WTC11 (cell line): ENCODE measurements at regions not wholly inside any gene's neighbourhood (a gene's known extent, or its start where the extent isn't known, plus 50 kb on each side); places are given as distances from the start of the nearest gene placed in this dataset.

Experiments used
- ATAC-seq: fragments of 200-7000 bp; cut with Tn5 transposase; 2 replicates; pipeline ENCODE4 v1.10.0; 2021; ENCODE audit warnings: mild to moderate bottlenecking, moderate library complexity
- CTCF ChIA-PET: fragments of 300-600 bp; sonication (Branson Sonifier 250); formaldehyde crosslinking; loops from one replicate; lab custom pipeline; 2021; ENCODE audit warnings: antibody characterized with exemption; lab: Charles Lee
- POLR2A ChIA-PET: fragments of 350-600 bp; sonication (Branson Sonifier 250); formaldehyde crosslinking; loops from one replicate; lab custom pipeline; 2021; ENCODE audit warnings: antibody characterized with exemption; lab: Charles Lee
- DNase-seq: peaks from one replicate; pipeline ENCODE4 v3.0.0; 2021; ENCODE audit warnings: low spot score
- H3K27ac Mint-ChIP-seq: 2 replicates; pipeline ENCODE4 v1.8.0; 2021; ENCODE audit warnings: mixed read lengths
- H3K27me3 Mint-ChIP-seq: 2 replicates; pipeline ENCODE4 v1.8.0; 2021; ENCODE audit warnings: low read depth, mild to moderate bottlenecking, moderate library complexity, mixed read lengths
- H3K36me3 Mint-ChIP-seq: 2 replicates; pipeline ENCODE4 v1.8.0; 2021; ENCODE audit warnings: mixed read lengths
- H3K4me1 Mint-ChIP-seq: 2 replicates; pipeline ENCODE4 v1.8.0; 2022; ENCODE audit warnings: mixed read lengths
- H3K4me3 Mint-ChIP-seq: 2 replicates; pipeline ENCODE4 v1.8.0; 2021; ENCODE audit warnings: mild to moderate bottlenecking, moderate library complexity, mixed read lengths
- H3K9me3 Mint-ChIP-seq: 2 replicates; pipeline ENCODE4 v1.8.0; 2021; ENCODE audit warnings: mixed read lengths
- ARID4B ChIP-seq: sonication (generic); formaldehyde crosslinking; IDR thresholded peaks from 2 replicates; pipeline ENCODE4 v1.8.0; 2023; ENCODE audit warnings: missing genetic modification reagents, mild to moderate bottlenecking, borderline replicate concordance
- ATF6 ChIP-seq: sonication (generic); formaldehyde crosslinking; IDR thresholded peaks from 2 replicates; pipeline ENCODE4 v1.8.1; 2023; ENCODE audit warnings: mild to moderate bottlenecking, missing genetic modification reagents
- CDX4 ChIP-seq: fragments of 250-450 bp; sonication (Bioruptor Pico); IDR thresholded peaks from 2 replicates; pipeline ENCODE4 v1.9.0; 2021; ENCODE audit warnings: moderate library complexity, mild to moderate bottlenecking, inconsistent platforms, borderline replicate concordance
- E2F1 ChIP-seq: sonication (generic); formaldehyde crosslinking; IDR thresholded peaks from 2 replicates; pipeline ENCODE4 v1.8.0; 2022; ENCODE audit warnings: mild to moderate bottlenecking, missing genetic modification reagents
- ETV6 ChIP-seq: sonication (generic); formaldehyde crosslinking; IDR thresholded peaks from 2 replicates; pipeline ENCODE4 v1.8.1; 2022; ENCODE audit warnings: mild to moderate bottlenecking, missing genetic modification reagents
- KAT7 ChIP-seq: sonication (generic); formaldehyde crosslinking; IDR thresholded peaks from 2 replicates; pipeline ENCODE4 v1.8.1; 2023; ENCODE audit warnings: missing genetic modification reagents, mild to moderate bottlenecking, borderline replicate concordance
- NFYB ChIP-seq: sonication (generic); formaldehyde crosslinking; conservative IDR thresholded peaks from 2 replicates; pipeline ENCODE4 v1.8.0; 2022; ENCODE audit warnings: low read depth, missing genetic modification reagents
- SMAD3 ChIP-seq: sonication (generic); formaldehyde crosslinking; IDR thresholded peaks from 2 replicates; pipeline ENCODE4 v1.8.0; 2022; ENCODE audit warnings: missing genetic modification reagents, mild to moderate bottlenecking, borderline replicate concordance
- SOX15 ChIP-seq: fragments of 250-450 bp; sonication (Bioruptor Pico); IDR thresholded peaks from 2 replicates; pipeline ENCODE4 v1.9.0; 2021; ENCODE audit warnings: mild to moderate bottlenecking
- TEAD1 ChIP-seq: sonication (generic); formaldehyde crosslinking; IDR thresholded peaks from 2 replicates; pipeline ENCODE4 v1.8.0; 2022; ENCODE audit warnings: mild to moderate bottlenecking, missing genetic modification reagents
- USF1 ChIP-seq: sonication (generic); formaldehyde crosslinking; IDR thresholded peaks from 2 replicates; pipeline ENCODE4 v1.8.0; 2022; ENCODE audit warnings: mild to moderate bottlenecking, missing genetic modification reagents
- USF2 ChIP-seq: sonication (generic); formaldehyde crosslinking; IDR thresholded peaks from 2 replicates; pipeline ENCODE4 v1.8.1; 2023; ENCODE audit warnings: mild to moderate bottlenecking, missing genetic modification reagents, moderate library complexity
- ZBTB21 ChIP-seq: sonication (generic); formaldehyde crosslinking; IDR thresholded peaks from 2 replicates; pipeline ENCODE4 v1.8.1; 2023; ENCODE audit warnings: mild to moderate bottlenecking, missing genetic modification reagents, borderline replicate concordance
- ZNF396 ChIP-seq: fragments of 250-450 bp; sonication (Bioruptor Pico); IDR thresholded peaks from 2 replicates; pipeline ENCODE4 v1.8.0; 2021; ENCODE audit warnings: mild to moderate bottlenecking, moderate library complexity, borderline replicate concordance
- TF ChIP-seq, protein P1 (sequence below): fragments of 250-450 bp; sonication (Bioruptor Pico); IDR thresholded peaks from 2 replicates; pipeline ENCODE4 v2.1.2; 2022; ENCODE audit warnings: mild to moderate bottlenecking, moderate library complexity
- TF ChIP-seq, protein P2 (sequence below): sonication (generic); formaldehyde crosslinking; IDR thresholded peaks from 2 replicates; pipeline ENCODE4 v1.8.0; 2023; ENCODE audit warnings: mild to moderate bottlenecking, missing genetic modification reagents
- TF ChIP-seq, protein P3 (sequence below): fragments of 250-450 bp; sonication (Bioruptor Pico); conservative IDR thresholded peaks from 2 replicates; pipeline ENCODE4 v1.9.0; 2021; ENCODE audit warnings: mild to moderate bottlenecking

DNA sequence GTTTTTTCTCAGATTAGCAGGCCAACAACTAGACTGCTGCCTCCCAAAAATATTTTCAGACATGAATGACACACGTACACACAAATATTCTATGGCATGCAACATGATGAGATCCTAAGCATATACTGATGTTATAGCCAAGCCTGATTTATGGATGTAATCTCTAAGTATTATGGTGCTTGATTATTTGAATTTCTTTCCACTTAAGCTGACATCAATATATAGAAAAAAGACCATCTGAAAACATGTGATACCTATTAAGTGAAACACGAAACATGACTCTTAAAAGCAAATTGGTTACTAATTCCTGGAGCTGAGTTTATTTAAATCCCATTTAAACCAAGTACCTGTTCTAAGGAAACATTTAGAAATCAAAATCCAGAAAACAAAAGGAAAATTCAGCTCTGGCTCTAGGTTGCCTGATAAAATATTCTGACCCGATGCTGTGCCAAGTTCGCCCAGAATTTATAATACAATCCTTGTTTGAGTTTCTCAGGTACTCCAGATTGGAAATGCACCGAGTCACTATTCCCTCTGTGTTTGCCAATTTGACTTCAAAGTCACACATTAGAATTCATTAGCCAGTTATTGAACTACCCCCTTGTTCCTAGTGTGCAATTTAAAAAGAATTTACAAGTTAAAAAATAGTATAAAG, 548.6 kb downstream of the CSNK1G3 start:
- Mint-ChIP-seq H3K4me3 (no peak overlapping the region), H3K4me1 (no peaks in the 10 kb centered on the region), H3K9me3 (peaks cover 13% of the 10 kb centered on the region), H3K27ac (no peak overlapping the region), H3K36me3 (peaks cover 5% of the 10 kb centered on the region; the same call in 1 of the 2 replicates), H3K27me3 (no peaks in the 10 kb centered on the region)
- POLR2A ChIA-PET, result no interaction called here
- DNase-seq (no peak), ATAC-seq (no peak)
- TF ChIP-seq ATF6 (no peak), CDX4 (no peak), ETV6 (CRISPR knock-in tag) (no peak), SMAD3 (CRISPR knock-in tag) (no peak), TEAD1 (CRISPR knock-in tag) (no peak), ARID4B (CRISPR knock-in tag) (no peak), USF1 (CRISPR knock-in tag) (no peak), KAT7 (CRISPR knock-in tag) (no peak)
- TF ChIP-seq, protein P1, sequence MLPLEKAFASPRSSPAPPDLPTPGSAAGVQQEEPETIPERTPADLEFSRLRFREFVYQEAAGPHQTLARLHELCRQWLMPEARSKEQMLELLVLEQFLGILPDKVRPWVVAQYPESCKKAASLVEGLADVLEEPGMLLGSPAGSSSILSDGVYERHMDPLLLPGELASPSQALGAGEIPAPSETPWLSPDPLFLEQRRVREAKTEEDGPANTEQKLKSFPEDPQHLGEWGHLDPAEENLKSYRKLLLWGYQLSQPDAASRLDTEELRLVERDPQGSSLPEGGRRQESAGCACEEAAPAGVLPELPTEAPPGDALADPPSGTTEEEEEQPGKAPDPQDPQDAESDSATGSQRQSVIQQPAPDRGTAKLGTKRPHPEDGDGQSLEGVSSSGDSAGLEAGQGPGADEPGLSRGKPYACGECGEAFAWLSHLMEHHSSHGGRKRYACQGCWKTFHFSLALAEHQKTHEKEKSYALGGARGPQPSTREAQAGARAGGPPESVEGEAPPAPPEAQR (CRISPR knock-in tag), result no peak
- TF ChIP-seq, protein P2, sequence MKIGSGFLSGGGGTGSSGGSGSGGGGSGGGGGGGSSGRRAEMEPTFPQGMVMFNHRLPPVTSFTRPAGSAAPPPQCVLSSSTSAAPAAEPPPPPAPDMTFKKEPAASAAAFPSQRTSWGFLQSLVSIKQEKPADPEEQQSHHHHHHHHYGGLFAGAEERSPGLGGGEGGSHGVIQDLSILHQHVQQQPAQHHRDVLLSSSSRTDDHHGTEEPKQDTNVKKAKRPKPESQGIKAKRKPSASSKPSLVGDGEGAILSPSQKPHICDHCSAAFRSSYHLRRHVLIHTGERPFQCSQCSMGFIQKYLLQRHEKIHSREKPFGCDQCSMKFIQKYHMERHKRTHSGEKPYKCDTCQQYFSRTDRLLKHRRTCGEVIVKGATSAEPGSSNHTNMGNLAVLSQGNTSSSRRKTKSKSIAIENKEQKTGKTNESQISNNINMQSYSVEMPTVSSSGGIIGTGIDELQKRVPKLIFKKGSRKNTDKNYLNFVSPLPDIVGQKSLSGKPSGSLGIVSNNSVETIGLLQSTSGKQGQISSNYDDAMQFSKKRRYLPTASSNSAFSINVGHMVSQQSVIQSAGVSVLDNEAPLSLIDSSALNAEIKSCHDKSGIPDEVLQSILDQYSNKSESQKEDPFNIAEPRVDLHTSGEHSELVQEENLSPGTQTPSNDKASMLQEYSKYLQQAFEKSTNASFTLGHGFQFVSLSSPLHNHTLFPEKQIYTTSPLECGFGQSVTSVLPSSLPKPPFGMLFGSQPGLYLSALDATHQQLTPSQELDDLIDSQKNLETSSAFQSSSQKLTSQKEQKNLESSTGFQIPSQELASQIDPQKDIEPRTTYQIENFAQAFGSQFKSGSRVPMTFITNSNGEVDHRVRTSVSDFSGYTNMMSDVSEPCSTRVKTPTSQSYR, result no peak
- CTCF ChIA-PET, result no interaction called here

DNA sequence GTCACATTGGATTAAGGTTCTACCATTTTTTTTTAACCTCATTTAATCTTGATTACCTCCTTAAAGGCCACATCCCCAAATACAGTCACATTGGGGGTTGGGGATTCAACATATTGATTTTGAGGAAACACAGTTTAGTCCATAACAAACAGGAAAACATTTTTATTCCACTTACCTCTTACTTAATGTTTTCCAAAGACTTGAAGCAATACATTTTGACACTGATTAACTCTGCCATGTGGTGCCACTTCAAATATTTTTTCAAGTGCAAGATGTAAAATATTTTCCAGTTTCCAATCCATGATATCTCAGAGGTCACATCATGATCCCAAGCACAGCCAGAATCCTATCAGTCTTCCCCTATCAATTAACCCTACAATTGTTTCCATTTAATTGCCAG, 548.0 kb downstream of the CSNK1G3 start:
- no peak overlapping the region for H3K27ac Mint-ChIP-seq
- DNase-seq (no peak), ATAC-seq (no peak)
- ChIA-PET CTCF (no interaction called here), POLR2A (no interaction called here)
- H3K27me3 Mint-ChIP-seq, result no peaks in the 10 kb centered on the region
- no peaks in the 10 kb centered on the region for H3K4me1 Mint-ChIP-seq
- no peak overlapping the region for H3K4me3 Mint-ChIP-seq
- H3K9me3 Mint-ChIP-seq, result peaks cover 12% of the 10 kb centered on the region
- peaks cover 5% of the 10 kb centered on the region; the same call in 1 of the 2 replicates for H3K36me3 Mint-ChIP-seq
- TF ChIP-seq NFYB (CRISPR knock-in tag) (no peak), E2F1 (CRISPR knock-in tag) (no peak), SOX15 (CRISPR knock-in tag) (no peak), USF2 (no peak), ZBTB21 (CRISPR knock-in tag) (no peak), ZNF396 (no peak), KAT7 (CRISPR knock-in tag) (no peak)
- TF ChIP-seq, protein P3, sequence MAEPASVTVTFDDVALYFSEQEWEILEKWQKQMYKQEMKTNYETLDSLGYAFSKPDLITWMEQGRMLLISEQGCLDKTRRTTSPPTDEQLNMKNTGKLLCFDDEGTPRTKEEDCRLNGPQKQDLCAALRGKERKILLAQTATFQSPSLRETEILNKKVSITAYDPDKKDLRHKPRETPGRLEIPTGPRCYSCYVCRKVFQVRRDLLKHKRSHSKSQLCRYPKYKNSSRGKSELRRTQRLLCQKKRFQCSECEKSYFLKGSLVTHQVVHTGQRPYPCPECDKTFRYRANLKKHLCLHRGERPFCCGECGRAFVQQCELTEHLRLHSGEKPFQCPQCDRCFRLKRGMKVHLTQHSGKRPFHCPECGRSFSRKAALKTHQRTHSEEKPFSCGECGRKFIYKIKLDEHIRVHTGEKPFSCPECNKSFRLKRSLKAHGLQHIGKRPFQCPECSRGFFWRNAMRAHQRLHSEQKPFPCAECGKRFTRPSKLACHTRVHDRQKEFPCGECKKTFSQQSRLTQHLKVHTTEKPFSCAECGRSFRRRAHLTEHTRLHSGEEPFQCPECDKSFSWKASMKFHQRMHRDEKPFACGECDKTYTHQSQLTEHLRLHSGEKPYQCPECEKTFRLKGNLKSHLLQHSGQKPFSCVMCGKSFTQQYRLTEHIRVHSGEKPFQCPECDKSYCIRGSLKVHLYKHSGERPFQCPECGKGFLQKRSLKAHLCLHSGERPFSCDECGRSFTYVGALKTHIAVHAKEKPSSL (CRISPR knock-in tag), result no peak
